Esophagus squamous epithelium (tissue), 4 donors: ENCODE measurements at regions not wholly inside any gene's neighbourhood (a gene's known extent, or its start where the extent isn't known, plus 50 kb on each side); places are given as distances from the start of the nearest gene placed in this dataset.

ENCODE experiments used
- POLR2A ChIP-seq, 4 donors: fragments of 450-650 bp; IDR thresholded peaks; one replicate each; pipeline ENCODE4 v1.6.1; 2017; ENCODE audit warnings: antibody characterized with exemption in 4 of 4, mild to moderate bottlenecking in 4 of 4, moderate library complexity in 3 of 4
- TF ChIP-seq, protein P1 (sequence below), 6 experiments: fragments of 450-650 bp in 4 of 6; fragments of 200-600 bp in 2 of 6; sonication (generic) in 2 of 6; IDR thresholded peaks; one replicate each; pipeline ENCODE4 v1.5.1; 2016 to 2019; ENCODE audit warnings: antibody characterized with exemption in 6 of 6, mild to moderate bottlenecking in 4 of 6, moderate library complexity in 4 of 6

GRCh38 chr4:17288151-17288550 lies 223.7 kb downstream of the QDPR start:
- TF ChIP-seq, protein P1, sequence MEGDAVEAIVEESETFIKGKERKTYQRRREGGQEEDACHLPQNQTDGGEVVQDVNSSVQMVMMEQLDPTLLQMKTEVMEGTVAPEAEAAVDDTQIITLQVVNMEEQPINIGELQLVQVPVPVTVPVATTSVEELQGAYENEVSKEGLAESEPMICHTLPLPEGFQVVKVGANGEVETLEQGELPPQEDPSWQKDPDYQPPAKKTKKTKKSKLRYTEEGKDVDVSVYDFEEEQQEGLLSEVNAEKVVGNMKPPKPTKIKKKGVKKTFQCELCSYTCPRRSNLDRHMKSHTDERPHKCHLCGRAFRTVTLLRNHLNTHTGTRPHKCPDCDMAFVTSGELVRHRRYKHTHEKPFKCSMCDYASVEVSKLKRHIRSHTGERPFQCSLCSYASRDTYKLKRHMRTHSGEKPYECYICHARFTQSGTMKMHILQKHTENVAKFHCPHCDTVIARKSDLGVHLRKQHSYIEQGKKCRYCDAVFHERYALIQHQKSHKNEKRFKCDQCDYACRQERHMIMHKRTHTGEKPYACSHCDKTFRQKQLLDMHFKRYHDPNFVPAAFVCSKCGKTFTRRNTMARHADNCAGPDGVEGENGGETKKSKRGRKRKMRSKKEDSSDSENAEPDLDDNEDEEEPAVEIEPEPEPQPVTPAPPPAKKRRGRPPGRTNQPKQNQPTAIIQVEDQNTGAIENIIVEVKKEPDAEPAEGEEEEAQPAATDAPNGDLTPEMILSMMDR (IDR thresholded peaks at IDR 0.05), result no peak
- no peak for TF ChIP-seq POLR2A (IDR thresholded peaks at IDR 0.05)
